ENCODE measurements at regions not wholly inside any gene's neighbourhood (a gene's known extent, or its start where the extent isn't known, plus 50 kb on each side); places are given as distances from the start of the nearest gene placed in this dataset.

DNA sequence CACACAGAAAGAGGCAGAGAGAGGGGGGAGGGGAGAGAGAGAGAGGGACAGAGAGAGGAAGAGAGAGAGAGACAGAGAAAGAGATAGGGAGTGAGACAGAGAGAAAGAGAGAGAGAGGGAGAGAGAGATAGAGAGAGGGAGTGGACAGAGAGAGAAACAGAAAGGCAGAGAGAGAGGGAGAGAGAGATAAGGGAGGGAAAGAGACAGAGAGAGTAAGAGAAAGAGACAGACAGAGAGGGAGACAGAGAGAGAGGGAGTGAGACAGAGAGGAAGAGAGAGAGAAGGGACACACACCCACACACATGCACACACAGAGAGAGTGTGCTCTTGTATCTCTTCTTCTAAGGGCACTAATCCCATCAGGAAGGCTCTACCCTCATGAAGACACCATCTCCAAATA, 103.2 kb upstream of the ESRRB start:
- TF ChIP-seq, protein P1, sequence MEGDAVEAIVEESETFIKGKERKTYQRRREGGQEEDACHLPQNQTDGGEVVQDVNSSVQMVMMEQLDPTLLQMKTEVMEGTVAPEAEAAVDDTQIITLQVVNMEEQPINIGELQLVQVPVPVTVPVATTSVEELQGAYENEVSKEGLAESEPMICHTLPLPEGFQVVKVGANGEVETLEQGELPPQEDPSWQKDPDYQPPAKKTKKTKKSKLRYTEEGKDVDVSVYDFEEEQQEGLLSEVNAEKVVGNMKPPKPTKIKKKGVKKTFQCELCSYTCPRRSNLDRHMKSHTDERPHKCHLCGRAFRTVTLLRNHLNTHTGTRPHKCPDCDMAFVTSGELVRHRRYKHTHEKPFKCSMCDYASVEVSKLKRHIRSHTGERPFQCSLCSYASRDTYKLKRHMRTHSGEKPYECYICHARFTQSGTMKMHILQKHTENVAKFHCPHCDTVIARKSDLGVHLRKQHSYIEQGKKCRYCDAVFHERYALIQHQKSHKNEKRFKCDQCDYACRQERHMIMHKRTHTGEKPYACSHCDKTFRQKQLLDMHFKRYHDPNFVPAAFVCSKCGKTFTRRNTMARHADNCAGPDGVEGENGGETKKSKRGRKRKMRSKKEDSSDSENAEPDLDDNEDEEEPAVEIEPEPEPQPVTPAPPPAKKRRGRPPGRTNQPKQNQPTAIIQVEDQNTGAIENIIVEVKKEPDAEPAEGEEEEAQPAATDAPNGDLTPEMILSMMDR (IDR thresholded peaks at IDR 0.05; ENCODE audit: borderline replicate concordance, control extremely low read depth, extremely low read depth, insufficient read depth, missing control alignments) = no peak
- no peak for DNase-seq (ENCODE audit: low spot score)
- in situ Hi-C loops (cut with MboI; ENCODE audit: low sequenced_read_pairs, unreplicated experiment) = no loop called here

DNA sequence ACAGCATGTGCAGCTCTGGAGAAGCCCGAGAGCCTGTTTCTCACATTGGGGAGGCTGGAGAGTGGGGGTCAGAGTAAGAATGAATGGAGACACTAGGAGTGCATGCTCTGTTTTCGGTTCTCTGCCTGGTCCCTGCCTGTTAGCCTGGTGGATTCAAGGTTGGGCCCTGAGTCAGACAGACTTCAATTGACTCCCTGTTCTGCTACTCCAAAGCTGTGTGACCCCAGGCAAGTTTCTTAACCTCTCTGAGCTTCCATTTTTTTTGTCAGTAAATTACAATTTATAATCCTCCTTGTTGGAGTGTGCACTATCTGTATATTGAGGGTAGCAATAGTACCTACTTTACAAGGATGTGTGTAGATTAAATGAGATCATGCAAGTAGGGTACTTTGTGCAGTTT, 102.6 kb upstream of the ESRRB start:
- in situ Hi-C loops (cut with MboI; ENCODE audit: low sequenced_read_pairs, unreplicated experiment) = no loop called here
- DNase-seq (ENCODE audit: low spot score) = no peak
- TF ChIP-seq, protein P1 (IDR thresholded peaks at IDR 0.05; ENCODE audit: borderline replicate concordance, control extremely low read depth, extremely low read depth, insufficient read depth, missing control alignments) = no peak

DNA sequence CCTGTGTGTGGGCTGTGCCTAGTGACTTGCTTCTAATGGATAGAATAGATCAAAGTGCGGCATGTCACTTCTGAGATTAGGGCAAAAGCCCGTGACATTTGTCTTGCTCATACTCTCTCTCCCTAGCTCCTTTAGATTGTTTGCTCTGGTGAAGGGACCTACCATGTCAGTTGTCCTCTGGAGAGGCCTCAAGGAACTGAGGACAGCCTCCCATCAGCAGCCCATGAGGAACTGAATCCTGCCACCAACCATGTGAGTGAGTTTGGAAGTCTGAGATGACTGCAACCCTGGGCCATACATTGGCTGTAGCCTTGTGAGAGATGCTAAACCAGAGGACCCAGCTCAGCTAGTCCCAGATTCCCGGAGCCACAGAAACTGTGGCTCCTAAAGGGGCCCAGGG, 101.6 kb upstream of the ESRRB start:
- TF ChIP-seq, protein P1 (IDR thresholded peaks at IDR 0.05; ENCODE audit: borderline replicate concordance, control extremely low read depth, extremely low read depth, insufficient read depth, missing control alignments) = no peak
- DNase-seq (ENCODE audit: low spot score) = no peak
- in situ Hi-C loops (cut with MboI; ENCODE audit: low sequenced_read_pairs, unreplicated experiment) = no loop called here

DNA sequence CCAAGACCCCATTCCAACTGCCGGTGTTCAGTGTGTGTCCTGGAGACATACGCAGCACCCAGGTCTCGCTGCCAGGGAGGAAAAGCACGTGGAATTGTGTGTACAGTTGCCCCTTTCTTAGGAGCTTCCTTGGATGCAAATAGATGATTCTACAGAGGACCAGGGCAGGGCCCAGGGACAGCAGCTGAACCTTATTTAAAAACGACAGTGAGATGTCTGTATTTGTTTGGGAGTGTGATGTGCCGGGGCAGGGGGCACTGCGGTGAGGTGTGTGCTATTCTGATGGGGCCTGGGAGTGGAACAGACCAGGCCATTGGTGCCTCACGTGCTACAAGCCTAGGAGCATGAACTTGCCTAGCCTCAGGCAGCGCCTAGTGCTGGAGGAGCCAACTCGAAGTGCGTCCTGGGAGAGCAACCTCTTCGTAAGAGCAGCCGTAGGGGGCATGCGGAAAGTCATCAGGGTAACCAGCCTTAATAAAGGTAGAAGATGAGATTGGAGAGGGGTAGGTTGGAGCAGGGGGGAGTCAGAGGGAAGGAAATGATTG, 98.3 kb upstream of the ESRRB start:
- in situ Hi-C loops (cut with MboI; ENCODE audit: low sequenced_read_pairs, unreplicated experiment) = no loop called here
- no peak for DNase-seq (ENCODE audit: low spot score)
- TF ChIP-seq, protein P1 (IDR thresholded peaks at IDR 0.05; ENCODE audit: borderline replicate concordance, control extremely low read depth, extremely low read depth, insufficient read depth, missing control alignments) = no peak

DNA sequence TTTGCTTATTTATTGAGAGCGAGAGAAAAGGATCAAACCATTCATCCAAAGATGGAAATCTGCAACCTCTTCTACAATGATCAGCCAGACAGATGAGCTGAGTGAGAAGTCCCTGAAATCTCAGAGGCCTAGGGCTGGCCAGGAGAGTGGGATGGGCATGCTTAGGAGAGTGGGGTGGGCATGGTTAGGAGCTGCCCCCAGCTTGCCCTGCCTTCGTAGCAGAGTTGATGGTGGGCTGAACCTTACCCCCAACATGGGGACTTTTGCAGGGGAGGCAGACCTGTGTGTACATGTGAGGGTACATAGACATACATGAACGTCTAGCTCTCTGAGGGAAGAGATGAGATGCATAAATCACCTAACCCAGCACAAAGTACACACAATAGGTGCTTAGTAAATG, 95.7 kb upstream of the ESRRB start:
- TF ChIP-seq, protein P1 (IDR thresholded peaks at IDR 0.05; ENCODE audit: borderline replicate concordance, control extremely low read depth, extremely low read depth, insufficient read depth, missing control alignments) = no peak
- in situ Hi-C loops (cut with MboI; ENCODE audit: low sequenced_read_pairs, unreplicated experiment) = no loop called here

DNA sequence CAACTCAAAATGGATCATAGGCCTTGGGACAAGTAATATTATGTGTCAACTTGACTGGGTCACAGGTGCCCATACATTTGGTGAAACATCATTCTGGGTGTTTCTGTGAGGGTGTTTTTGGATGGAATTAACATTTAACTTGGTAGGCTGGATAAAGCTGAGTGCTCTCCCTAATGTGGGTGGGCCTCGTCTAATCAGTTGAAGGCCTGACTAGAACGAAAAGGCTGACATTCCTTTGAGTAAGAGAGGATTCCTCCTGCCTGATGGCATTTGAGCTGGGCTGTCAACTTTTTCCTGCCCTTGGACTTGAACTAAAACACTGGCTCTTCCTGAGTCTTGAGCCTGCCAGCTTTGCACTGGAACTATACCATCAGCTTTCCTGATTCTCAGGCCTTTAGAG, 93.4 kb upstream of the ESRRB start:
- TF ChIP-seq, protein P1 (IDR thresholded peaks at IDR 0.05; ENCODE audit: borderline replicate concordance, control extremely low read depth, extremely low read depth, insufficient read depth, missing control alignments) = no peak
- in situ Hi-C loops (cut with MboI; ENCODE audit: low sequenced_read_pairs, unreplicated experiment) = no loop called here
- DNase-seq (ENCODE audit: low spot score) = no peak

More for the DNA sequence above, 95.7 kb upstream of the ESRRB start:
- no peak for DNase-seq (ENCODE audit: low spot score)

DNA sequence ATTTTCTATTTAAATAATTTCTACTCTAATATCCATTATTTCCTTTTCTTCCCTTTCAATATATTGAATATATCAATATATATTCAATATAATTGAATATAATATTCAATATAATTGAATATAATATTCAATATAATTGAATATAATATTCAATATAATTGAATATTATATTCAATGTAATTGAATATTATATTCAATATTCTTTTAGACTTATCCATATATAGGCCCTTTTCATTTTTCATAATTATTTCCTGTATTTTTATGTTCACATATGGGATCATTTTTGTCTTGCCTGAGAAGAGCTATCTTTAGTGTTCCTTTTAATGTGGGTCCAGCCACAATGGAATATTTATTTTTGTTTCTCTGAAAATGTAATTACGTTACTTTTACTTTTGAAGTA, 88.9 kb upstream of the ESRRB start:
- in situ Hi-C loops (cut with MboI; ENCODE audit: low sequenced_read_pairs, unreplicated experiment) = no loop called here
- TF ChIP-seq, protein P1 (IDR thresholded peaks at IDR 0.05; ENCODE audit: borderline replicate concordance, control extremely low read depth, extremely low read depth, insufficient read depth, missing control alignments) = no peak
- DNase-seq (ENCODE audit: low spot score) = no peak
